ENCODE measurements at regions not wholly inside any gene's neighbourhood (a gene's known extent, or its start where the extent isn't known, plus 50 kb on each side); places are given as distances from the start of the nearest gene placed in this dataset.

DNA sequence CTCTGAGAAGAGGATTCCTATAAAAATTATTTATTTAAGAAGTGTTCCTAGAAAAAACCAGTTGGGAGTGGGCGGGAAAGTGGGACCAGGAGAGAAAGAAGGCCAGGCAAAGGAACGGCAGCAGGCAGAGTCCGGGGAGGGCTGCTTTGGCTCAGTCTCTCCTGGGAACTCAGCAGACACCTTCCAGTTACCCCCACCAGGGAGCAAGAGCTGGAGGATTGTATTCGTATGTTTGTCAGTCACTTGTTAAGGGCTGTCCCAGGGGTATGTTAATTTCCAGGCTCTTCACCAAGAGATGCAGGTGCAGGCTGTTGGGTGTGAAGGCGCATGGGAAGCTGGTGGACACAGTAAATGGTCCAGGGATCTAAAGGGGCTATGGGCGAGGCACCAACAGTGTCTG lies 53.0 kb upstream of the CHD6 start:
- Histone ChIP-seq H3K9me3 (no peaks in the 10 kb centered on the region), H3K36me3 (no peaks in the 10 kb centered on the region), H3K4me1 (no peaks in the 10 kb centered on the region), H3K4me3 (no peak overlapping the region), H3K27ac (no peak overlapping the region), H3K27me3 (peaks cover 0 to 13% (median 0%) of the 10 kb centered on the region in 3 donors)
- TF ChIP-seq POLR2AphosphoS5 (IDR thresholded peaks at IDR 0.05) (no peak), POLR2A (IDR thresholded peaks at IDR 0.05) (no peak), EP300 (IDR thresholded peaks at IDR 0.05) (no peak)
- TF ChIP-seq, protein P1, sequence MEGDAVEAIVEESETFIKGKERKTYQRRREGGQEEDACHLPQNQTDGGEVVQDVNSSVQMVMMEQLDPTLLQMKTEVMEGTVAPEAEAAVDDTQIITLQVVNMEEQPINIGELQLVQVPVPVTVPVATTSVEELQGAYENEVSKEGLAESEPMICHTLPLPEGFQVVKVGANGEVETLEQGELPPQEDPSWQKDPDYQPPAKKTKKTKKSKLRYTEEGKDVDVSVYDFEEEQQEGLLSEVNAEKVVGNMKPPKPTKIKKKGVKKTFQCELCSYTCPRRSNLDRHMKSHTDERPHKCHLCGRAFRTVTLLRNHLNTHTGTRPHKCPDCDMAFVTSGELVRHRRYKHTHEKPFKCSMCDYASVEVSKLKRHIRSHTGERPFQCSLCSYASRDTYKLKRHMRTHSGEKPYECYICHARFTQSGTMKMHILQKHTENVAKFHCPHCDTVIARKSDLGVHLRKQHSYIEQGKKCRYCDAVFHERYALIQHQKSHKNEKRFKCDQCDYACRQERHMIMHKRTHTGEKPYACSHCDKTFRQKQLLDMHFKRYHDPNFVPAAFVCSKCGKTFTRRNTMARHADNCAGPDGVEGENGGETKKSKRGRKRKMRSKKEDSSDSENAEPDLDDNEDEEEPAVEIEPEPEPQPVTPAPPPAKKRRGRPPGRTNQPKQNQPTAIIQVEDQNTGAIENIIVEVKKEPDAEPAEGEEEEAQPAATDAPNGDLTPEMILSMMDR (IDR thresholded peaks at IDR 0.05) = no peak
- intact Hi-C loops (cut with DNase I) = no loop called here
- 84 to 89% methylated on average over 6 of the region's 6 CpGs for WGBS, 2 donors
- DNase-seq = no peak

GRCh38 chr20:41670631-41671030 lies 52.5 kb upstream of the CHD6 start:
- no peak for DNase-seq
- intact Hi-C loops (cut with DNase I) = no loop called here
- H3K27ac ChIP-seq = no peak overlapping the region
- WGBS, 2 donors = 80 to 81% methylated on average over 6 of the region's 6 CpGs
- no peaks in the 10 kb centered on the region for H3K9me3 ChIP-seq
- no peaks in the 10 kb centered on the region for H3K4me1 ChIP-seq
- H3K27me3 ChIP-seq = peaks cover 0 to 13% (median 0%) of the 10 kb centered on the region in 3 donors
- no peak overlapping the region for H3K4me3 ChIP-seq
- TF ChIP-seq, protein P1 (IDR thresholded peaks at IDR 0.05) = no peak
- TF ChIP-seq EP300 (IDR thresholded peaks at IDR 0.05) (no peak), POLR2A (IDR thresholded peaks at IDR 0.05) (no peak), POLR2AphosphoS5 (IDR thresholded peaks at IDR 0.05) (no peak)
- no peaks in the 10 kb centered on the region for H3K36me3 ChIP-seq

GRCh38 chr20:41669708-41670263 lies 51.6 kb upstream of the CHD6 start:
- 44 to 57% methylated on average over 6 of the region's 6 CpGs for WGBS, 2 donors
- Histone ChIP-seq H3K27me3 (peaks cover 0 to 13% (median 0%) of the 10 kb centered on the region in 3 donors), H3K4me1 (no peaks in the 10 kb centered on the region), H3K27ac (no peak overlapping the region), H3K4me3 (no peak overlapping the region), H3K36me3 (no peaks in the 10 kb centered on the region), H3K9me3 (no peaks in the 10 kb centered on the region)
- TF ChIP-seq EP300 (IDR thresholded peaks at IDR 0.05) = no peak
- TF ChIP-seq POLR2A (IDR thresholded peaks at IDR 0.05) = no peak
- TF ChIP-seq, protein P1 (IDR thresholded peaks at IDR 0.05) = no peak
- TF ChIP-seq POLR2AphosphoS5 (IDR thresholded peaks at IDR 0.05) = no peak
- no peak for DNase-seq
- intact Hi-C loops (cut with DNase I) = no loop called here

GRCh38 chr20:41668057-41668749 lies 50.0 kb upstream of the CHD6 start:
- Histone ChIP-seq H3K27me3 (peaks cover 0 to 13% (median 0%) of the 10 kb centered on the region in 3 donors), H3K4me3 (no peak overlapping the region), H3K4me1 (no peaks in the 10 kb centered on the region), H3K27ac (no peak overlapping the region), H3K9me3 (no peaks in the 10 kb centered on the region), H3K36me3 (no peaks in the 10 kb centered on the region)
- intact Hi-C loops (cut with DNase I) = no loop called here
- TF ChIP-seq, protein P1 (IDR thresholded peaks at IDR 0.05) = no peak
- TF ChIP-seq POLR2A (IDR thresholded peaks at IDR 0.05) (no peak), EP300 (IDR thresholded peaks at IDR 0.05) (no peak)
- WGBS, 2 donors = 95 to 96% methylated on average over 1 of the region's 1 CpG
- DNase-seq = no peak

Small RNAs in the stretch of these regions (small RNA-seq; reads per million reads assigned to genes)
- 0 reads per million in 3 donors for gene RF00568
- 0 reads per million in 3 donors for gene RNU6-1018P
